ENCODE measurements at regions not wholly inside any gene's neighbourhood (a gene's known extent, or its start where the extent isn't known, plus 50 kb on each side); places are given as distances from the start of the nearest gene placed in this dataset.

DNA sequence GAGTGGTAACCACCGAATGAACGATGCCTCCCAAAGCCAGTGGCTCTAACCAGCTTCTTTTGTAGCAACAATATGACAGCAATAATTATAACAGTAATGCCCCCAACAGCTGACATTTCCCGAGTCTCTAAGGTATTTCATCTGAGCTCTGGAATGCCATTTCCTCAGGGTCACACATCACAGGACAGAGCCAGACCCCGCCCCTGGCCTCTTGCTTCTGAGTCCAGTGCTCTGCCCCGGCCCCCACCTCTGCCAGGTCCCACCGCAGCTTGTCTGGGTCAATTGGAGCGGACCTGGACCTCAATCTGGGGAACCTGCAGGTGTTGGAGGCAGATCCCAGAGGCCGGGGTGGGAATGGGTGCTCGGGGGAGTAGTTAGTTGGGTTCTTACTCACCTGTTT, 63.8 kb downstream of the IGLL1 start:
- TF ChIP-seq, protein P1, sequence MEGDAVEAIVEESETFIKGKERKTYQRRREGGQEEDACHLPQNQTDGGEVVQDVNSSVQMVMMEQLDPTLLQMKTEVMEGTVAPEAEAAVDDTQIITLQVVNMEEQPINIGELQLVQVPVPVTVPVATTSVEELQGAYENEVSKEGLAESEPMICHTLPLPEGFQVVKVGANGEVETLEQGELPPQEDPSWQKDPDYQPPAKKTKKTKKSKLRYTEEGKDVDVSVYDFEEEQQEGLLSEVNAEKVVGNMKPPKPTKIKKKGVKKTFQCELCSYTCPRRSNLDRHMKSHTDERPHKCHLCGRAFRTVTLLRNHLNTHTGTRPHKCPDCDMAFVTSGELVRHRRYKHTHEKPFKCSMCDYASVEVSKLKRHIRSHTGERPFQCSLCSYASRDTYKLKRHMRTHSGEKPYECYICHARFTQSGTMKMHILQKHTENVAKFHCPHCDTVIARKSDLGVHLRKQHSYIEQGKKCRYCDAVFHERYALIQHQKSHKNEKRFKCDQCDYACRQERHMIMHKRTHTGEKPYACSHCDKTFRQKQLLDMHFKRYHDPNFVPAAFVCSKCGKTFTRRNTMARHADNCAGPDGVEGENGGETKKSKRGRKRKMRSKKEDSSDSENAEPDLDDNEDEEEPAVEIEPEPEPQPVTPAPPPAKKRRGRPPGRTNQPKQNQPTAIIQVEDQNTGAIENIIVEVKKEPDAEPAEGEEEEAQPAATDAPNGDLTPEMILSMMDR (IDR thresholded peaks at IDR 0.05; ENCODE audit: low read depth, low read length) = no peak
- no peak overlapping the region for H3K4me3 ChIP-seq (ENCODE audit: low read depth, low read length)

DNA sequence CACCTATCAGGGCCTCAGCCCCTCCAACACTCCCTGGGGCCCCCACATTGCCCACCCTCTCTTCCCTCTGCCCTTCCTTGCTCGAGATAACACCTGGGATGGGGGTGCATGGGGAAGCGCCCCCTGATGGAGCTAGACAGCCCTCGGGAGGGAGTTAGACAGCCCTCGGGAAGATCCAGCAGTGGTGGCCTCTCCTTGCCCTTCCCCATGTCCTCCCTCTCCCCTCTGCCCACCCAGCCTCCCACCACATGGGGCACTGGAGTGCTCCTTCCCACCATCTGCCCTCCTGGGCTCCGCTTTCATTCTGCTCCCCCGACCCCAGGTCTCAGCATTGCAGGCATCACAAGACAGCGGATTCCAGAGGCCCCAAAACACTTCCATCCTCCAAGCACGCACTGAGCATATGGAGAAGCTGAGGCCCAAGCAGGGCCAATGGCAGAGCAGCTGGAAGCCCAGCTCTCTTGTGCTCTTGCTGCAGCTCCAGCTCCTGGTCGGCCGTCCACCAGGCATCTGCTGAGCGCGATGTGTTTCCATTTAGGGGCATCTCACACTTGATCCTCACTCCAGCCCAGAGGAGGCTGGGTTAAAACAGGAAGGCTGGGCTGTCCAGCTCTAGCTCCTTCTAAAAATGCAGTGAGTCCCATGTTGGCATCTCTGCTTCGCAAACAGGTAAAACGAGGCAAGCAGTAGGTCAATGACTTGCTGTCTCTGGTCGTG, 65.6 kb downstream of the IGLL1 start:
- TF ChIP-seq, protein P1 (IDR thresholded peaks at IDR 0.05; ENCODE audit: low read depth, low read length) = no peak
- H3K4me3 ChIP-seq (ENCODE audit: low read depth, low read length) = no peak overlapping the region

DNA sequence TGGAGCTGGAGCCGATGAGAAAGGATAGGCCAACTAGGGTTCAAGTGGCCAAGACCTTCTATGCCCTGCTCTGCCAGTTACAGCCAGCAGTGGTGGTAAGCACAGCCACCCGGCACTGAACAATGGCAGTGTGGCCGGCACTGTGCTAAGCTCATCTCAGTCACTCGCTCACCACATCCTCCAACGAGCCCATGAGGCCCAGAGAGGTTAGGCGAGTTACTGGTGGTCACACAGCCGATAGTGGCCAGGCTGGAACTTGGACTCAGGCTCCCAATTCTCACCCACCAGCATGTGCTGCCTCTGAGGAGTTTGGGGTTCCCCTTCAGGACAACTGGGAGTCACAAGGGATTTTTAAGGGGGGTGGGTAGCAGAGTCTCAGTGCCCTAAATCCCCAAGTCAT, 66.4 kb downstream of the IGLL1 start:
- TF ChIP-seq, protein P1 (IDR thresholded peaks at IDR 0.05; ENCODE audit: low read depth, low read length) = no peak

DNA sequence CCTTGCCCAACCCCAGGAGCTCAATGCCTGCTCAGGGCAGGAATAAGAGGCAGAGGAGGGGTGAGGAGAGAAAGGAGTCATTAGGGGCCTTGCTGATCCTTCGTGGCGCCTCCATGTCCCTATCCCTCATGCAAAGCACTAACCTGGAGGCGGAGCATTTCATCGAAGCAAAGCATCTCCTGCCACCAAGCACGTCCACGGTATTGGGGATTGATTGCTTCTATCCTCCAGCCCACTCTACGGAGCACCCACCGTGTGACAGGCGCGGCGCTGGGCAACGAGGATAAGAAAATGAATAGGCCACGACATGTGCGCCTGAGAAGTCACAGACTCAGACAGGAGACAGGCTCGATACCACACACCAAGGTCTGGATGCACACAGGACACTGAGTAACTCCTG, 67.0 kb downstream of the IGLL1 start:
- H3K4me3 ChIP-seq (ENCODE audit: low read depth, low read length) = no peak overlapping the region
- TF ChIP-seq, protein P1 (IDR thresholded peaks at IDR 0.05; ENCODE audit: low read depth, low read length) = no peak

More for the DNA sequence above, 66.4 kb downstream of the IGLL1 start:
- H3K4me3 ChIP-seq (ENCODE audit: low read depth, low read length) = no peak overlapping the region

DNA sequence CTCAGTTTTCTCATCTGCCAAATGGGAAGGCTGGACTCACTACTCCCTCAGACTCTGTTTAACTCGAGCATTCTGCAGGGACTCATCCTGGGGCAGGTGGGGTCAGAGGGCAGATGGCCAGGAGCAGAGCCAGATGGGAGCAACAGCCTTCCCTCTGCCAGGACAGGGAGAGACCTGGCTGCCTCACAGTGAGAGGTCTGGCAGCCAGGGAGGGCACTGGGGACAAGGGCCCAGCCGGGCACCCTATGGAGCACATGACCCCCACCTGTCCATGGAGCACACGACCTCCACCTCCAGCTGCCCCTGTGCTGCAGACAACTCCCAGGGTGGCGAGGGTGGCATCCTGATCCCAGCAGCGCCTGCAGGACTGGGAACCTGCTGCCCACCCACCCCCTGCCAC, 67.4 kb downstream of the IGLL1 start:
- TF ChIP-seq, protein P1 (IDR thresholded peaks at IDR 0.05; ENCODE audit: low read depth, low read length) = no peak
- H3K4me3 ChIP-seq (ENCODE audit: low read depth, low read length) = no peak overlapping the region

DNA sequence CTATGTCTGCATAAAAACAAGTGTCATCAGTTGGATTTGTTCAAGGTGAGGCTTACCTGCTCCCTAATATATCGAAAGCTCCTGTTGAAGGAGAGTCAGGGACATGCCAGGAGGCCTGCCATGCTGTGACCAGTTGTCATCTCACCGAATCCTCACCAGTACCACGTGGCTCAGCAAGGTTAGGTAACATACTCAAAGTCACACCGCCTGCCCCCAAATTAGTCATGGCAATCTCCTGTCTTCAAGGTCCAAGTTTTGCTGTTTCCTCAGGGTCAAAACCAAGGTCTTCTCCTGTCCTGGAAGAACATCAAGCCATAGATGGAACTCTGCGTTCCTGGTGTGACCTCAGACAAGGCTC, 67.8 kb downstream of the IGLL1 start:
- no peak overlapping the region for H3K4me3 ChIP-seq (ENCODE audit: low read depth, low read length)
- TF ChIP-seq, protein P1 (IDR thresholded peaks at IDR 0.05; ENCODE audit: low read depth, low read length) = no peak

DNA sequence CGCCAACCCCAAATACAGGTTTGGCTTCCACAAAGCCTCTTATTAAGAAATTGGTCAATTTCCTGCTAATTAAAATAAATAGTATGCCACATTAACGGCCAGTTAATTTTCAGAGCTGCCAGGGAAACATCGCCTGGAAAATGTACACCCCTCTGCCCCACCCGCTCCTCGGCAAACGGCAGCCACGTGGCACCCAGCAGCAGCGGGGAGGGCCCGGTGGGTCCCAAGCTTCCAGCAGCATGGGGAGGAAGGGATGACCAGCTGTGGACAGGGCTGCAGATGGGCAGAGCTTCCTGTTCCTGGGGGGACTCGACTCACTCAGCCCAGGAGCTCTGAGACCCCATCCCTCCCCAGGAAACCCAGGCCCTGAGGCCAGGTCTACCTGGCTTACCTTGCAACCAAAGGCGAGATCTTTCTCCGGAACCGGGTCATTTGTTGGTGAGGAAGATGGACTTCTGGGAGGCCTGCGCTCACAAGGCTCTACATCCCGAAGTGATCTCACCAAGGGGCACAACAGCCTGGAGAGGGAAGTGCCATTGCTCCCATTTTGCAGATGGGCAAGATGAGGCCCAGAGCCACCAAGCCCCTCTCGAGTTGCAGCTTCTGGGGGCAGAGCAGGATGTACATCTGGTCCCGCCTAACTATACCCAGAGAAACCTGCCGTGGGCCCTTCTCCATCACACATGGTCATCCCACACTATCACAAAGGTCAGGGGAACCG, 68.3 kb downstream of the IGLL1 start:
- no peak overlapping the region for H3K4me3 ChIP-seq (ENCODE audit: low read depth, low read length)
- TF ChIP-seq, protein P1 (IDR thresholded peaks at IDR 0.05; ENCODE audit: low read depth, low read length) = no peak

Measured in WI38 (cell line).